NCI-H1092 treated with DMSO at 0.1 percent for 48 hours (cell line): ENCODE measurements at regions not wholly inside any gene's neighbourhood (a gene's known extent, or its start where the extent isn't known, plus 50 kb on each side); places are given as distances from the start of the nearest gene placed in this dataset.

Experiments used
- DNase-seq: peaks from one replicate; lab custom pipeline; 2025; lab: John Stamatoyannopoulos, UW

DNA sequence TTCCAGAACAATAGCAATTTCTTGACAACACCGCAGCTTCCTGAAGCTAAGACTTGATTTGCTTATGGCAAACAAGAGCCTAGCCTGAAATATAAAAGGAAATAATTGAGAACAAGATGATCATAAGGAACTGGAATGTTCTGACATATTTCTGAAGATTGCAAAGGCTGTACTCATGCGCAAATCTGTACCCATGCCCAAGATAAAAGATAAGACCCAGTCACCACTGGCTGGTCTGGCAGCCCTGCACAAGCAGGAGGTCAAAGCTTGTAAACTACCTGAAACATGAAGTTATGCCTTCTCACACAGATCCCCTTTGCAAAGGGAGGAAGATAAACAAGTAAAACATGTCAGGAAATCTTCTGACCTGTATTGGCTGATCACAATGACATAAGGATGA is 160.8 kb upstream of the GYPC start:
- no peak for DNase-seq

DNA sequence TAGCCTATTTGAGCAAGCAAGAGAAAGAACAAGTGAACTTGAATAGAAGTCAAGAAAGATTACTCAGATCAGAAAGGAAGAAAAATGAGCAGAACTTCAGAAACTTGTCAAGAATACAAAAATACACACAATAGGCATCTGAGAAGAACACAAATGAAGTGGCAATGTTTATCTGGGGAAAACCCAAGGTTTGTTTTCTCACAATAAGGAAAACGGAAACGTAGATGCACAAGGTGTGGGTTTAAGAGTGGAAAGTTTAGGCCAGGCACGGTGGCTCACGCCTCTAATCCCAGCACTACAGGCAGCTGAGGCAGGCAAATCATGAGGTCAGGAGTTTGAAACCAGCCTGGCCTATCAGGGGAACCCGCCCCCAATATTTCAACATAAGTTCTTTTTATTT is 159.5 kb upstream of the GYPC start:
- DNase-seq, result no peak

DNA sequence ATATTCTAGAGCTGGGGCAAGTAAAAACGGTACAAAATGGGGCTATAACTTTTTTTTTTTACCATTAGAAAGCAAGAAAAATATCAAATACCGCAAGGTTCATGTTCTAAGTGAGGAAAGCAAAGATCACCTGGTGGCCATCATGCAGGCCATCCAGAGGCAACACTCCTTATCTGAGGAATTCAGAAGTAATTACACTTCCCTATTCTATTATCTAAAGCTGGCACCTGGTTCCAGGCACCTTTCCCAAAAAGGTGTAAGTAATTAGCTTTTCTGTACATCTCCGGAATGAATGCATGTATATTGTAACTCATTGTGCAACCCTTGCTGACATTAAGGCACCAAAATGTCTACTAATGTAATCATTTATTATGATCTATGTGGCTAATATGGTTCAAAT is 152.5 kb upstream of the GYPC start:
- no peak for DNase-seq

DNA sequence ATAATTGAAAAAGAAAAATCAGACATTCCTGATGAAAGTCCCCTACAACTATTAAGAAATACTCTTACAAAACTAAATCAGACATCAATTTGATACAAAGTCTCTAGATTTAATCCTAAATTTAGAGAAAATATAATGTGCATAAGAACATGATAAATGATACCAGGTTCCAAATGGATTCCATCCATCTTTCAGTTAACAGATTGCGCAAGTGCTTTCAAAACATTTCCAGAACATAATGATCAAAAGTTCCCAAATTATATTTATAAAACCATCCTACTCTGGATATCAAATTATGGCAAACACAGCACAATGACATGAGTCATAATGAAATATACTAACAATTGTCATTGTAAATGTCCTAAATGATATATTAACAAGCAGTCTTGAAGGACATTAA is 151.0 kb upstream of the GYPC start:
- no peak for DNase-seq

- DNase-seq, result no peak
Observed at GRCh38 chr2:126506786-126507185, 149.2 kb upstream of the GYPC start.

DNA sequence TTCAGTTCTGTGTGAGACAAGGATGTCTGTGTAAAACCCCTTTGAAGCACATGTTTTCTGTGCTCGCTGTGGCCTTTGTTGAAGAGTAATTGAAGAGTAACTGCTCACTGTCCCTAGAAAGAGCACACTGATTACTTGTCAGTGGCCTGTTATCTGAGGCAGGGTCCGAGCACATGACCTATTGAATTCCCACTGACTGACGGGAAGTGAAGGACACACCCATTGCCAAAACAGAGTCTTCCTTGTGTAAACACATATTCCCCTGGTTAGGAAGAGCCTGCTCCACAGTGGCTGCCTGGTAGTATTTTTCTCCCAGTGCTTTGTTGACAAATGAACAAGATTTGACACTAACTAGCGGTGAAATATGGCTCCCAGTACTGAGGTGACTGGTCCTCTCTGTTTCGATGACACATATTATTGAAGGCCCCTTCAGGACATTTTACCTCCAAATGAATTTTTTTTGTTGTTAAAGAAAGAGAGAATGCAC is 148.5 kb upstream of the GYPC start:
- no peak for DNase-seq

- DNase-seq, result no peak
Observed at GRCh38 chr2:126510356-126510755, 145.6 kb upstream of the GYPC start.

DNA sequence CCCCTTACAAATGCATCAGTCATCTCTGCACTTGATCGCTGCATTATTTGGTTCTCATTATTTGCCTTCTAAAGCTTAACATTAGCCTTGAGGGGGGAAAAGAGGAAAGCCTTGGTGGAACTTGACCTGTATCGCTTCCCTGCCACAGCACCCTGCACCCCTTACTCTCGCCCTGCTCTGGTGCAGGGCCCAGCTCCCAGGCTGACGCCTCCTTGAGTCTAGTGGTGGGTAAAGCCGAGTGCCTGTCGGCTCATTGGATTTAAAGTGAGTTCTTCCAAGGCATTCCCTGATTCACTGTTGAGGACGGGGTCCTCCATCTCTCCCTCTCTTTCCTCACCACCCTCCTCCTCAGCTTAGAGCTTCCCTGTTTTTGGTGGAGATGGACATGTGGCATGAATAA is 145.0 kb upstream of the GYPC start:
- no peak for DNase-seq

DNA sequence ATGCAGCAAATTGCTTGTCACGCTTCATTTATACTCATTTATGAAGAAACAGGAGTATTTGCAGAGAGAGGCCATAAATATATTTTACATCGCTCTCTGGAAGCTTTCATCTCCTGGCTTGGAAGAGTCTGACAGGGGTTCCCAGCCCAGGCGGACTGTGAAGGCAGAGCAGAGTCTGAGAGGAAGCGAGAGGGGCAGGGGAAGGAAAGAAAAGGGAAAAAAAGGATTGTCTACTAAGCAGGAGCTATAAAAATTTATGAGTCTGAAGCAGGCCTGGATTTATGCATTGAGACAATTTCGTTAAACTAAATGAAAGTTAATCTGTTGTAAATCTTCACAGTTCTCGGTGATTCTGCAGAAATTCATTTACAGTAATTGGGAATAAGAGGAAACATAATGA is 143.9 kb upstream of the GYPC start:
- no peak for DNase-seq

- DNase-seq, result no peak
Observed at GRCh38 chr2:126513033-126513432, 142.9 kb upstream of the GYPC start.

DNA sequence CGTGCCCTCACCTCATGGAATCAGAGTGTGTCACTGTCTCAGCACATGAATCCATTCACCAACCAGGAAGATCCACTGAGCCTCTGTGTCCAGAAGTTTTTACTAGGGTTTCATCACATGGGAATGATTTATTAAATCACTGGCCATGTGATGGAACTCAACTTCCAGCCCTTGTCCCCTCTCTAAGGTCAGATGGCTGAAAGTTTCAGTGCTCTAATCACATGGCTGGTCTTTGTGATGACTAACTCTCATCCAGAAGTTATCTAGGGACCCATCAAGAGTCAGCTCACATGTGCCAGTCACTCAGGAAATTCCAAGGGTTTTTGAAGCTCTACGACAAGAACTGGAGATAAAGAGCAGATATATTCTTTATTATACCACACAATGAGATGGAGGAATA is 140.5 kb upstream of the GYPC start:
- DNase-seq, result no peak

DNA sequence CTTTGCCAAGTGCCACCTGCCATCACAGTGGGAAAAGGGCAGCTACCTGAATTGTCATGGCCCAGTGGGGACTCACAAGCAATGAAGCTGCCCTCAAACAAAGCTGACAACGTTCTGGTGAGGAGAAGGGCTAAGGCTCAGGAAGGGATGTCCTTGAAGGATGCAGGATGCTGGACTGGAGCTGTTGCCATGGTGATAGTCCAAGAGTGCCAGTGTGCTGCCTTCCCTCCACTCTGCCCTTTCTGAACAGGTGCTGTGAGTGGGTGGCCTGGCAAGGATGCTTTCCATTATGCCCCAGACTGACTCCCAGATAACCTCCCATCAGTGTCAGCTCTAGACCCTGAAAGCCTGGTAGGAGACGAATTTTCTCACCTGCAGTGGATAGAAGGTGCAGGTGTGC is 137.8 kb upstream of the GYPC start:
- DNase-seq, result no peak

GRCh38 chr2:126527836-126528490 is 128.0 kb upstream of the GYPC start:
- peak; percentile 2 for DNase-seq

- DNase-seq, result no peak
Observed at GRCh38 chr2:126531029-126531428, 124.9 kb upstream of the GYPC start.

GRCh38 chr2:126534478-126534877 is 121.5 kb upstream of the GYPC start:
- DNase-seq, result no peak

DNA sequence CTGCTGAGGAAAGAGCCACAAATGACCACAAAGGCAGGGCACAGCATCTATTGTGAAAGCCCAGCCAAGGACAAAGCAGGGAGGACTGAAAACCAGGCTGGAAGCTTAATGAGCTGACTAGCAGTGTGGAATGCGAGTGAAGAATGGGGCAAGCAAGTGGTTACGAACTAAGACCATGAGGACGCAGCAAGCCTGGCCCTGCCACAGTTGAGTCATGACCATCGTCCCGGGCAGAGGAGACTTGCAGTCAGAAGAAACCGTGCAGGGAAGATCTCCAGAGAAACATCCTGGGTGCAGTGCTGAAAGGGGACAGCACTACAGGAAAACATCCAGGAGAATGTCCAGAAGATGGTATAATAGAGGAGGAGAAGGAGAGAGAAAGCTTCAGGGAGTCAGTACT is 120.5 kb upstream of the GYPC start:
- no peak for DNase-seq

GRCh38 chr2:126536605-126537200 is 119.3 kb upstream of the GYPC start:
- no peak for DNase-seq

DNA sequence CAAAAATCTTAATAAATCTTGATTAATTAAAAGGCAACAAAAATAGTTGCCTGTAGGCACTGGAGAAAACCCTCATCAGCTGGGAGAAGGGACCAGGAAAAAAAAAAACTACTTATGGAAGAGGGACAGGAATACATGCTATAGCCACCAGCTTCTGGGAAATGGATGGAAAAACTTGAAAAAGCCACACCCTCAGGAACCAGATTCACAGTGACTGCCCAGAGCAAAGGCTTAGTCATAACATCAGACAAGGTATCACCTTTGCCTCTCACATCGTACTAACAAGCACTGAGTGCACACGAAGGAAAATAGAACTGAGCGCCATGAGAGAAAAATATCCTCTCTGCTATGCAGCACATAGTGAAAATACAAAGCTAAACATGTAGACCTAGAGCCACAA is 116.9 kb upstream of the GYPC start:
- DNase-seq, result no peak

DNA sequence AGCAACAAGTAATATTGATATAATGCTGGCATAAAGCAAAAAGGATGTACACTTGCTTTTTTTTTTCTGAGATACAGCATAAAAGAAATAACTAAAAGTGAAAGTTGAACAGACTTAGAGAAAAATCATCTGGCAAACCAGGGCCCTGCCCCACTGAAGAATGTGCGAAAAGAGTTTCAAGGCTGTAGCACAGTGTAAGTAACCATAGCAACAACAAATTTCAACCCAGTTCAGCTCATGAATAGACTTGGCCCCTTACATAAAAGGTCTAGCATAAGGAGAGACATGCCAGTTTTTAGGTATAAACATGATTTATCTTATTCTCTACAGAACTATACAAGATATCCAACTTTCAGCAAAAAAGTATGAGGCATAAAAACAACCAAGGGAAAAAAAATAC is 113.7 kb upstream of the GYPC start:
- no peak for DNase-seq

- no peak for DNase-seq
Observed at GRCh38 chr2:126543081-126543480, 112.9 kb upstream of the GYPC start.

DNA sequence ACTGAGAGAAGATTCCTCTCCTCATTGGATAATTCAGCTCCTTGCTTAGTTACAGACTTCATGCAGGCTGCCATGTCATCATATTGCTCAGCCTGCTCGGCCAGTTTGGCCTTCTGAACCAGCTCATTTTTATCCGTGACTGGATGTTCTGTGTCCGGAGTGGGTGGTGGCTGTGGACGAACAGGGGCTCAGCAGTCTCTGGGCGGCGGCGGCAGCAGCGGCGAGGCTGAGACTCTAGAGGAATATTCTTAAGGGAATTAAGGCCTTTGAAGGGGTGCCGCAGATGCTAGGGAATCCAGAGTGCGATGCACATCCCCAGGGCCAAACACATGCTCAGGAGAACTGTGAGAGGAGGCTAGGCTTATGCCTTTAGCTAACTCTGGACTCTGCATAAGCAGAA is 97.9 kb upstream of the GYPC start:
- DNase-seq, result no peak

- no peak for DNase-seq
Observed at GRCh38 chr2:126568734-126569133, 87.2 kb upstream of the GYPC start.

- no peak for DNase-seq
Observed at GRCh38 chr2:126571403-126571802, 84.6 kb upstream of the GYPC start.

GRCh38 chr2:126575631-126576030 is 80.3 kb upstream of the GYPC start:
- DNase-seq, result no peak
